CD4-positive, alpha-beta memory T cell (primary cell): ENCODE measurements at regions not wholly inside any gene's neighbourhood (a gene's known extent, or its start where the extent isn't known, plus 50 kb on each side); places are given as distances from the start of the nearest gene placed in this dataset.

Experiments used
- CTCF ChIA-PET: fragments of 350-600 bp; sonication (Branson Sonifier 250); formaldehyde crosslinking; loops from one replicate; lab custom pipeline; 2021; ENCODE audit warnings: inconsistent platforms; ENCODE audit not compliant: partially characterized antibody; lab: Charles Lee
- POLR2A ChIA-PET: fragments of 350-600 bp; sonication (Branson Sonifier 250); formaldehyde crosslinking; loops from one replicate; lab custom pipeline; 2021; ENCODE audit not compliant: partially characterized antibody; lab: Charles Lee
- DNase-seq, 5 donors: peaks; one replicate each; pipeline versions ENCODE4 v3.0.0 to v3.0.0-alpha.2; 2020 to 2022; ENCODE audit warnings: mixed read lengths in 1 of 5
- H3K27ac ChIP-seq: one replicate; pipeline ENCODE4 v1.7.0; 2013; ENCODE audit warnings: low read depth, low read length
- H3K27me3 ChIP-seq: 2 replicates; pipeline ENCODE4 v1.7.0; 2013; ENCODE audit warnings: mild to moderate bottlenecking, low read length, moderate library complexity; ENCODE audit not compliant: insufficient read depth
- H3K36me3 ChIP-seq: 2 replicates; pipeline ENCODE4 v1.7.0; 2013; ENCODE audit warnings: mild to moderate bottlenecking, low read length, moderate library complexity; ENCODE audit not compliant: insufficient read depth
- H3K4me1 ChIP-seq: 2 replicates; pipeline ENCODE4 v1.7.0; 2013; ENCODE audit warnings: mild to moderate bottlenecking, low read length, moderate library complexity; ENCODE audit not compliant: insufficient read depth
- H3K4me3 ChIP-seq, 2 donors: one replicate each; pipeline ENCODE4 v1.7.0; 2013; ENCODE audit warnings: low read length in 2 of 2, mild to moderate bottlenecking in 1 of 2
- H3K9me3 ChIP-seq, 2 donors: one replicate each; pipeline ENCODE4 v1.7.0; 2013; ENCODE audit warnings: low read length in 2 of 2, control low read depth in 1 of 2; ENCODE audit not compliant: control insufficient read depth in 1 of 2
- H3K27ac Mint-ChIP-seq, 7 donors: one replicate each; pipeline ENCODE4 v1.8.0; 2020 to 2021; ENCODE audit warnings: mixed read lengths in 7 of 7, mild to moderate bottlenecking in 6 of 7, inconsistent platforms in 3 of 7, moderate library complexity in 3 of 7
- H3K27me3 Mint-ChIP-seq, 2 donors: one replicate each; pipeline ENCODE4 v1.8.0; 2020 to 2021; ENCODE audit warnings: mixed read lengths in 2 of 2
- H3K36me3 Mint-ChIP-seq, 2 donors: one replicate each; pipeline ENCODE4 v1.8.0; 2020 to 2021; ENCODE audit warnings: mixed read lengths in 2 of 2, inconsistent platforms in 1 of 2, mild to moderate bottlenecking in 1 of 2
- H3K4me1 Mint-ChIP-seq, 4 donors: one replicate each; pipeline ENCODE4 v1.8.0; 2020 to 2021; ENCODE audit warnings: mixed read lengths in 4 of 4, mild to moderate bottlenecking in 1 of 4
- H3K4me3 Mint-ChIP-seq, 8 donors: one replicate each; pipeline ENCODE4 v1.8.0; 2020 to 2021; ENCODE audit warnings: mixed read lengths in 8 of 8, mild to moderate bottlenecking in 7 of 8, moderate library complexity in 6 of 8, inconsistent platforms in 3 of 8
- H3K9me3 Mint-ChIP-seq, 8 donors: one replicate each; pipeline ENCODE4 v1.8.0; 2020 to 2021; ENCODE audit warnings: mixed read lengths in 8 of 8, mild to moderate bottlenecking in 5 of 8, inconsistent platforms in 3 of 8, moderate library complexity in 1 of 8
- intact Hi-C: fragments of 100-400 bp; cut with micrococcal nuclease; formaldehyde crosslinking; loops from one replicate; pipeline ENCODE4 v1.15.1; 2023

DNA sequence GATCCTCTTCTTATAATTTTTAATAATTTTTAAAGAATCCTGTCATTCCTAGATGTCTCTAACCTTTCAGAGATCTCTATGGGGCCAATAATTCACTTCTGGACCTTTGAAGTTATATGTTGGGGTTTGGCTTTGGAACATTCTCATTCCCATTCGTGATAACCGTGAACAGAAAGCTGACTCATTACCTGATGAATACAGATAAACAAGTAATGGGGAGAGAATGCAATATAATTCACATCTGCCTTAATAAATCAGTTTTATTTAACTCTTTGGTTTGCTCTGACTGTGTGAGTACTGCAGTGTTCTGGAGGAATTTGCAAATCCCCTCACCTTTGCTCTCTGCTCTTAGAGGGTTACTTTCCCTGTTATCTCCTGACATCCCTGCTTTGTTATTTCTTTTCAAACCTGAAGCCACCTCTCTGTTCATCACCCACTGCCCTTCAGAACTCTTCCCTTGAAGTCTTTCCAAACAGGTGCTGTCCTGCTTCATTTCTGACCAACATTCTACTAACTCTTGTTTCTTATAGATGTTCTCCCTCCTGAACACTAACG lies 79.6 kb upstream of the SLC38A2 start:
- ChIA-PET CTCF (no interaction called here), POLR2A (no interaction called here)
- no peak overlapping the region for H3K4me3 ChIP-seq
- no peaks in the 10 kb centered on the region for H3K27me3 ChIP-seq
- H3K36me3 ChIP-seq, result no peaks in the 10 kb centered on the region
- Mint-ChIP-seq H3K27ac (peak overlapping the region in 1 of 7 donors; percentile 6), H3K36me3 (peaks cover 0 to 3% of the 10 kb centered on the region in 2 donors), H3K27me3 (peaks cover 0 to 1% of the 10 kb centered on the region in 2 donors), H3K4me1 (peaks cover 25 to 47% (median 32%) of the 10 kb centered on the region in 4 donors), H3K4me3 (no peak overlapping the region), H3K9me3 (peaks cover 0 to 3% (median 0%) of the 10 kb centered on the region in 8 donors)
- intact Hi-C loops, result no loop called here
- H3K9me3 ChIP-seq, result no peaks in the 10 kb centered on the region
- no peak for DNase-seq
- no peak overlapping the region for H3K27ac ChIP-seq
- H3K4me1 ChIP-seq, result peaks cover 23% of the 10 kb centered on the region

DNA sequence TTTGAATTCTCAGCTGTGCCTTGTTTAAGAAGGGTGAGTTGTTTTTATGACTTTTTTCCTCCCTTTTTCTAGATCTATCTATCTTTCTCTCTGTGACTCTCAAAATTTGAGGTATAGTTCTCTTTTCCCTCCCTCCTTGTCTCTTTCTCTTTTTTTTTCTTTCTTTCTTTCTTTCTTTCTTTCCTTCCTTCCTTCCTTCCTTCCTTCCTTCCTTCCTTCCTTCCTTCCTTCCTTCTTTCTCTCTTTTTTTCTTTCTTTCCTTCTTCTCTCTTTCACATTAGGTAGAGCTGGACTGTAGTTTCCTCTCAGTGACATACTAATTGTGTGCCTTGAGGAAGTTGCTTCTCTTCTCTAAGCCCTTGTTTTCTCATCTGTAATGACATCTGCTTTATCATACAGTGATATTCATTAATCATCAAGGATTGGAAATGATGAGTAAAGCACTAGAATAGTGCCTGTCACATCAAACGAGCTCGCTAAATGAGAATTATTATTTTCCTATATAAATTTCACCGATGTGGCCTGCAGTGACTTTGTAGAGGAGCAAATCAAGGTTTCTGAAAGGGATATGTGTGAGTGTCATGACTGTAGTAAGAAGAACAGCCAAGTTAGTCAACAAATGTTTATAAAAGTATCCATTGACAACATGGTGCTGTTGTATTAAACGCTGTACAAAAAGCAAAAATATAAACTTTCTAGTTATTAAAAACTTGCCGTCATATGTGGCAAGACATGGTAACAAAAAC lies 78.9 kb upstream of the SLC38A2 start:
- H3K27me3 ChIP-seq, result no peaks in the 10 kb centered on the region
- H3K27ac Mint-ChIP-seq, result peak overlapping the region in 3 of 7 donors; percentile 2 to 81 (median 20)
- intact Hi-C loops, result no loop called here
- peaks cover 0 to 3% of the 10 kb centered on the region in 2 donors for H3K36me3 Mint-ChIP-seq
- ChIA-PET POLR2A (no interaction called here), CTCF (no interaction called here)
- H3K27me3 Mint-ChIP-seq, result peaks cover 0 to 1% of the 10 kb centered on the region in 2 donors
- H3K36me3 ChIP-seq, result no peaks in the 10 kb centered on the region
- H3K27ac ChIP-seq, result no peak overlapping the region
- peaks cover 18% of the 10 kb centered on the region for H3K4me1 ChIP-seq
- peak overlapping the region in 1 of 8 donors; percentile 56 for H3K4me3 Mint-ChIP-seq
- H3K9me3 Mint-ChIP-seq, result peaks cover 0 to 3% (median 0%) of the 10 kb centered on the region in 8 donors
- no peaks in the 10 kb centered on the region for H3K9me3 ChIP-seq
- peaks cover 23 to 44% (median 27%) of the 10 kb centered on the region in 4 donors for H3K4me1 Mint-ChIP-seq
- DNase-seq, result no peak
- H3K4me3 ChIP-seq, result no peak overlapping the region

GRCh38 chr12:46450279-46450748 lies 77.7 kb upstream of the SLC38A2 start:
- intact Hi-C loops, result no loop called here
- DNase-seq, result no peak
- H3K9me3 ChIP-seq, result no peaks in the 10 kb centered on the region
- peaks cover 0 to 1% of the 10 kb centered on the region in 2 donors for H3K27me3 Mint-ChIP-seq
- peaks cover 0 to 3% of the 10 kb centered on the region in 2 donors for H3K36me3 Mint-ChIP-seq
- peak overlapping the region in 1 of 7 donors; percentile 10 for H3K27ac Mint-ChIP-seq
- no peaks in the 10 kb centered on the region for H3K27me3 ChIP-seq
- no peaks in the 10 kb centered on the region for H3K36me3 ChIP-seq
- peaks cover 7% of the 10 kb centered on the region for H3K4me1 ChIP-seq
- H3K4me1 Mint-ChIP-seq, result peaks cover 19 to 38% (median 22%) of the 10 kb centered on the region in 4 donors
- H3K9me3 Mint-ChIP-seq, result peaks cover 0 to 3% (median 0%) of the 10 kb centered on the region in 8 donors
- no peak overlapping the region for H3K27ac ChIP-seq
- no peak overlapping the region for H3K4me3 ChIP-seq
- ChIA-PET CTCF (no interaction called here), POLR2A (no interaction called here)
- H3K4me3 Mint-ChIP-seq, result no peak overlapping the region

GRCh38 chr12:46449856-46450255 lies 77.3 kb upstream of the SLC38A2 start:
- Histone ChIP-seq H3K36me3 (no peaks in the 10 kb centered on the region), H3K27me3 (no peaks in the 10 kb centered on the region), H3K4me3 (no peak overlapping the region), H3K27ac (no peak overlapping the region), H3K9me3 (no peaks in the 10 kb centered on the region), H3K4me1 (peaks cover 2% of the 10 kb centered on the region)
- Mint-ChIP-seq H3K36me3 (peaks cover 0 to 3% of the 10 kb centered on the region in 2 donors), H3K27me3 (peaks cover 0 to 1% of the 10 kb centered on the region in 2 donors), H3K27ac (peak overlapping the region in 1 of 7 donors; percentile 10), H3K9me3 (peaks cover 0 to 3% (median 0%) of the 10 kb centered on the region in 8 donors), H3K4me3 (no peak overlapping the region), H3K4me1 (peaks cover 14 to 38% (median 17%) of the 10 kb centered on the region in 4 donors)
- CTCF ChIA-PET, result no interaction called here
- DNase-seq, result no peak
- intact Hi-C loops, result no loop called here
- POLR2A ChIA-PET, result no interaction called here

GRCh38 chr12:46449316-46449715 lies 76.7 kb upstream of the SLC38A2 start:
- Histone ChIP-seq H3K27ac (no peak overlapping the region), H3K4me3 (no peak overlapping the region), H3K9me3 (no peaks in the 10 kb centered on the region), H3K27me3 (no peaks in the 10 kb centered on the region), H3K4me1 (no peaks in the 10 kb centered on the region), H3K36me3 (no peaks in the 10 kb centered on the region)
- Mint-ChIP-seq H3K9me3 (peaks cover 0 to 3% (median 0%) of the 10 kb centered on the region in 8 donors), H3K4me3 (peak overlapping the region in 1 of 8 donors; percentile 45), H3K27ac (no peak overlapping the region), H3K4me1 (peaks cover 11 to 35% (median 14%) of the 10 kb centered on the region in 4 donors), H3K36me3 (peaks cover 0 to 3% of the 10 kb centered on the region in 2 donors), H3K27me3 (peaks cover 0 to 1% of the 10 kb centered on the region in 2 donors)
- POLR2A ChIA-PET, result no interaction called here
- intact Hi-C loops, result no loop called here
- no peak for DNase-seq
- CTCF ChIA-PET, result no interaction called here

- Mint-ChIP-seq H3K27ac (no peak overlapping the region), H3K27me3 (peaks cover 0 to 1% of the 10 kb centered on the region in 2 donors), H3K36me3 (peaks cover 0 to 3% of the 10 kb centered on the region in 2 donors), H3K4me1 (peaks cover 10 to 35% (median 12%) of the 10 kb centered on the region in 4 donors), H3K9me3 (peaks cover 0 to 3% (median 0%) of the 10 kb centered on the region in 8 donors), H3K4me3 (no peak overlapping the region)
- no peaks in the 10 kb centered on the region for H3K27me3 ChIP-seq
- intact Hi-C loops, result no loop called here
- H3K36me3 ChIP-seq, result no peaks in the 10 kb centered on the region
- ChIA-PET POLR2A (no interaction called here), CTCF (no interaction called here)
- no peaks in the 10 kb centered on the region for H3K4me1 ChIP-seq
- no peak overlapping the region for H3K4me3 ChIP-seq
- DNase-seq, result no peak
- no peak overlapping the region for H3K27ac ChIP-seq
- no peaks in the 10 kb centered on the region for H3K9me3 ChIP-seq
These were observed 74.1 kb upstream of the SLC38A2 start for GRCh38 chr12:46446645-46447044.

DNA sequence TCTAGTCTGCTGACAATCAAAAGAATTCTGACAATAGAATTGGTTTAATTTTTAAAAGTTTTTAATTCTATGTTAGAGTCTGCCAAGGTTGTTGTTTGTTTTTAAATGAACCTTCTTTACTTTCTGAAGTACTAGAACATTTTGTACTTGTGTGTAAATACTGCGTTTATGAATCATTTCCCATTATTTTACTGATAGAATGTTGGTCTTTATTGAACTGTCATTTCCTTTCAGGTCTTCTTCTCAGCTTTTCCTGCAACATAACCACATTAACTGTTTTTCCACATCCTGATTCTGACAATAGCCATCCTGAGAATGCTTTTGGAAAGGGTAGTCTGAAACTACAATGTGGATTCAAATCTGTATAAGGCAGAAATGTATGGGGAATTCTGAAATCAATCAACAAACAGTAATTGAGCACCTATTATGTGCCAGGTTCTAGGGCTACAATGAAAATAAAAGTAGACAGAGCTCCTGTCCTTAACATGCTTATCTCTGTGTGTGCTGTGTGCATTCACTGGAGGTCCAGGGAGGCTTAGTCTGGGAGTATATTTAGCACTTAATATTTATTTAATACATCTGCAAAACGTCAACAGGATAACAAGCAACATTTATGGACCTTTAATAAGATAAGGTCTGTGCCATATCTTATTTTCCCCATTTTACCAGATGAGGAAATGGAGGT lies 73.1 kb upstream of the SLC38A2 start:
- Mint-ChIP-seq H3K4me3 (no peak overlapping the region), H3K27ac (peak overlapping the region in 2 of 7 donors; percentile 7 to 43), H3K27me3 (no peaks in the 10 kb centered on the region), H3K9me3 (peaks cover 0 to 3% (median 0%) of the 10 kb centered on the region in 8 donors), H3K4me1 (peaks cover 4 to 29% (median 9%) of the 10 kb centered on the region in 4 donors), H3K36me3 (no peaks in the 10 kb centered on the region)
- DNase-seq, result no peak
- Histone ChIP-seq H3K27me3 (no peaks in the 10 kb centered on the region), H3K4me1 (no peaks in the 10 kb centered on the region), H3K9me3 (no peaks in the 10 kb centered on the region), H3K36me3 (no peaks in the 10 kb centered on the region), H3K27ac (no peak overlapping the region), H3K4me3 (no peak overlapping the region)
- intact Hi-C loops, result no loop called here
- ChIA-PET CTCF (no interaction called here), POLR2A (no interaction called here)
